Epithelial cell of esophagus (primary cell): ENCODE measurements at regions not wholly inside any gene's neighbourhood (a gene's known extent, or its start where the extent isn't known, plus 50 kb on each side); places are given as distances from the start of the nearest gene placed in this dataset.

Experiments
- DNase-seq: peaks from one replicate; pipeline ENCODE4 v3.0.0; 2010; ENCODE audit warnings: low read depth
- H3K4me3 ChIP-seq: 2 replicates; pipeline ENCODE4 v1.5.1; 2011; ENCODE audit warnings: mild to moderate bottlenecking, low read length, control low read depth
- CTCF ChIP-seq: IDR thresholded peaks from 2 replicates; pipeline ENCODE4 v1.5.1; 2011; ENCODE audit warnings: low read depth, mild to moderate bottlenecking, low read length, control low read depth, inconsistent platforms; ENCODE audit not compliant: insufficient read depth; ENCODE audit errors: missing control alignments

- no peak overlapping the region for H3K4me3 ChIP-seq
- no peak for DNase-seq
- TF ChIP-seq CTCF, result no peak
Measured at GRCh38 chr17:45688353-45688752, 95.8 kb upstream of the CRHR1 start.

DNA sequence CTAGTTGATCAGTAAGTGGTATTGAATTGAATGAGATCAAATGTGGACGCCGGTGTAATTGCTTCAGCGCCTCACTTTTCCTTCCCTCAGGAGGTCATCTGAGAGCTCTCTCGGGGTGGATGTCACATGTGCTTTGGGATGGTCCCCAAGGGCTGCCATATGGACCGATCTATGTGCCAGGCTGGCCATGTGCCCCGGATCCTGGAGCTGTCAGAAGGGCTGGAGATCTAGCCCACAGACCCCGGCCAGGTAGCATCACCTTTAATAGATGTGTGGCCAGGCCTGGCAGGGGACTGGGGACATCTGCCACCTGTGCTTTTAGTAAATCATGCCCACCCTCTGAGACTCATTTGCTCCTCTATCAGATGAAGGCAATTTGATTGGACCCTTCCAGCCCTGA lies 95.3 kb upstream of the CRHR1 start:
- no peak overlapping the region for H3K4me3 ChIP-seq
- TF ChIP-seq CTCF, result no peak
- no peak for DNase-seq

DNA sequence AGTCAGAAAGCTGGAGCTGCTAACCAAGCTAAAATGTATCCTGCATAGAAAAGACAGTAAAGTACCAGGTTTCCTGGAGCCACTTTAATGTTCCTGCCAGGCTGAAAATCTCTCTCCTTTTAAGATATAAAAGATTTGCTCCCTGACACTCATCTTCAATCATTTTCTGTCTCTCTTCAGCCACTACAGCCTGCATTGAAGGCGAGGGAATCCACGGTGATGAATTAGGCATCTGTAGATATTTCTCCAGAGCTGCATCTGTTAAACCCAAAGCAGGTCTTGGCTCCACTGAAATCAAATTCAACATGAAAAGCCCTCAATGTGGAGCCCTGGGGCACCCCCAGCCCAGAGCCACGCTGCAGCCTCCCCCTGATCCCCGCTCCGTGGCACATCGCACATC lies 94.7 kb upstream of the CRHR1 start:
- TF ChIP-seq CTCF, result no peak
- H3K4me3 ChIP-seq, result no peak overlapping the region
- DNase-seq, result no peak

DNA sequence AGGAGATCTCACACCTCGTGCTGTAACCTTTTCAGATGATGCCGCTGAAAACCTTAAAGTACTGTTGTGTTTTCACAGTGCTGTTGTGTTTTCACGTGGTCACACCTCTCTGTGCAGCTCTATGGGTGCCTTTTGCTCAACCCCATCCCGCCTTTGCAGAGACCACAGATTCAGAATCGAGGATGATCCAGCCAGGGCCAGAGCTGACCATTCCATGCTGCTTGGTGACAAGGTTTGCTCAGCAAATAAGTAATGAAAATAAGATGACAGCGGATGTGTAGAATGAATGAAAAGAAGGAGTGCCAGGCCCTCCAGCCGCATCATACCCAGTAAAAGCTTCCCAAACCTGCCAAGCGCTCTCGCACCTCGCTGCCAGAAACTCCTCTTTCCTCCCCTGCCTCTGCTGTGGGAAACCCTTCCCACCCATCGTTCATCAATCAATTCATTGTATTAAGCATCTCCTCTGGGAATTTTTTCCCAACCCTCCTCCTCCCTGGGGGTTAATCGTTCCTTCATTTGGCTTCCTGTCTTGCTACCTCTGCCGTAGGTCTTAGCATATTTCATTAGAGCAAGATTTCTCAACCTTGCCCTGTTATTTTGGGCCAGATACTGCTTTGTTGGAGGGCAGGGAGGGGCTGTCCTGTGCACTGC lies 93.4 kb upstream of the CRHR1 start:
- TF ChIP-seq CTCF, result no peak
- H3K4me3 ChIP-seq, result no peak overlapping the region
- no peak for DNase-seq

- no peak for DNase-seq
- no peak for TF ChIP-seq CTCF
Measured at GRCh38 chr17:45692661-45693060, 91.5 kb upstream of the CRHR1 start.

GRCh38 chr17:45693792-45694191 lies 90.3 kb upstream of the CRHR1 start:
- no peak overlapping the region for H3K4me3 ChIP-seq
- TF ChIP-seq CTCF, result no peak
- DNase-seq, result no peak

More at GRCh38 chr17:45692661-45693060, 91.5 kb upstream of the CRHR1 start:
- no peak overlapping the region for H3K4me3 ChIP-seq

DNA sequence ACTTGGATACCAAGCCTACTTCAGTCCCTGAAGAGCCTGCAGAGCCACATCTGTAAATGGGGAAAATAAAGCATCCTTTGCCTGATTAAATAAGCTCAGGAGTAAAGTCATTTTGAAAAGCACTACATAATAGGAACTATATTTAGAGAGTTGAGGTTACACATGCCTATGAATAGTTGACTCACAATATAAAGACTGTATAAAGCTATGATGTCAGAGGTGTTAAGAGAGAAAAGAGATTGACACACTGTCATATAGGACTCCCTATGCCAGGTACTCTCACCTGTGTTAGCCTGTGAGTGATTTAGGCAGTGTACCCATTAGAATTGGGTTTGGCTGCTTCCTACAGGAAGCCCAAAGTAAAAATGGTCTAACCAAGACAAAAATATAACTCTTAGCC lies 87.7 kb upstream of the CRHR1 start:
- TF ChIP-seq CTCF, result no peak
- H3K4me3 ChIP-seq, result no peak overlapping the region
- no peak for DNase-seq
